ENCODE measurements at regions not wholly inside any gene's neighbourhood (a gene's known extent, or its start where the extent isn't known, plus 50 kb on each side); places are given as distances from the start of the nearest gene placed in this dataset.
"Not testable (repeated sequence)": the region's sequence is repeated elsewhere in the genome, so short reads cannot be mapped to it uniquely, and the experiment has no call there.

DNA sequence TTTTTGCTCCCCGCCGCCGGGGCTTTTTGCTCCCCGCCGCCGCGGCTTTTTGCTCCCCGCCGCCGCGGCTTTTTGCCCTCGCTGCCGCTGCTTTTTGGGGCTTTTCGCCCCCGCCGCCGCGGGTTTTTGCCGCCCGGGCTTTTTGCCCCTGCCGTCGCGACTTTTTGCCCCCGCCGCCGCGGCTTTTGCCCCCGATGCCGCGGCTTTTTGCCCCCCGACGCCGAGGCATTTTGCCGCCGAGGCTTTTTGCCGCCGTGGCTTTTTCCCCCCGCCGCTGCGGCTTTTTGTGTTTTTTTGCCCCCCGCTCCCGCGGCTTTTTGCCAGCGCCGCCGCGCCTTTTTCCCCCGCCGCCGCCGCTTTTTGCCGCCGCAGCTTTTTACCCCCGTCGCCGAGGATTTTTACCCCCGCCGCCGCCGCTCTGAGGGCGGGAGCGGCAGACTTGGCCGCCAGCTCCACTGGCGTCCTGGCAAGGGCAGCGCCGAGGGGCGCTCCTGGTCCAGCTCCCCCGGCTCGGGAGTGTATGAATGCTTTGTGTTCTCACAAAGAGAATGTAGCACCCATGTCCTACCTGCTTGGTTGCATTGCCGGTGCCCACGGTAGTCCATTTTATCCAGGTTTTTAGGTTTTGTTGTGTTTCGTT lies 151.7 kb downstream of the KCNJ18 start:
- TF ChIP-seq PPARA (CRISPR knock-in tag; IDR thresholded peaks at IDR 0.05; ENCODE audit: borderline replicate concordance), result no peak
- no peak for TF ChIP-seq BACH2 (CRISPR knock-in tag; IDR thresholded peaks at IDR 0.05; ENCODE audit: borderline replicate concordance)
- no peak for TF ChIP-seq GLIS3 (CRISPR knock-in tag; IDR thresholded peaks at IDR 0.05)
- no peak for TF ChIP-seq ZNF70 (CRISPR knock-in tag; IDR thresholded peaks at IDR 0.05)
- TF ChIP-seq TOX (CRISPR knock-in tag; IDR thresholded peaks at IDR 0.05; ENCODE audit: borderline replicate concordance), result no peak
- no peak for TF ChIP-seq ZC3H10 (CRISPR knock-in tag; IDR thresholded peaks at IDR 0.05)
- TF ChIP-seq, protein P1, sequence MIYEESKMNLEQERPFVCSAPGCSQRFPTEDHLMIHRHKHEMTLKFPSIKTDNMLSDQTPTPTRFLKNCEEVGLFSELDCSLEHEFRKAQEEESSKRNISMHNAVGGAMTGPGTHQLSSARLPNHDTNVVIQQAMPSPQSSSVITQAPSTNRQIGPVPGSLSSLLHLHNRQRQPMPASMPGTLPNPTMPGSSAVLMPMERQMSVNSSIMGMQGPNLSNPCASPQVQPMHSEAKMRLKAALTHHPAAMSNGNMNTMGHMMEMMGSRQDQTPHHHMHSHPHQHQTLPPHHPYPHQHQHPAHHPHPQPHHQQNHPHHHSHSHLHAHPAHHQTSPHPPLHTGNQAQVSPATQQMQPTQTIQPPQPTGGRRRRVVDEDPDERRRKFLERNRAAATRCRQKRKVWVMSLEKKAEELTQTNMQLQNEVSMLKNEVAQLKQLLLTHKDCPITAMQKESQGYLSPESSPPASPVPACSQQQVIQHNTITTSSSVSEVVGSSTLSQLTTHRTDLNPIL (CRISPR knock-in tag; IDR thresholded peaks at IDR 0.05; ENCODE audit: low read depth), result no peak
- TF ChIP-seq TCF4 (CRISPR knock-in tag; IDR thresholded peaks at IDR 0.05; ENCODE audit: borderline replicate concordance), result no peak
- no peak for TF ChIP-seq RARB (CRISPR knock-in tag; IDR thresholded peaks at IDR 0.05)
- no peak for TF ChIP-seq ESRRG (CRISPR knock-in tag; IDR thresholded peaks at IDR 0.05)
- no peak for TF ChIP-seq ARNTL (CRISPR knock-in tag; IDR thresholded peaks at IDR 0.05; ENCODE audit: borderline replicate concordance, low read depth)
- TF ChIP-seq CSDC2 (CRISPR knock-in tag; IDR thresholded peaks at IDR 0.05), result no peak
- no peak for TF ChIP-seq ZNF8 (CRISPR knock-in tag; IDR thresholded peaks at IDR 0.05)
- TF ChIP-seq ZFP30 (CRISPR knock-in tag; IDR thresholded peaks at IDR 0.05), result no peak
- TF ChIP-seq ZNF565 (CRISPR knock-in tag; conservative IDR thresholded peaks at IDR 0.05; ENCODE audit: low read depth), result no peak
- TF ChIP-seq, protein P2, sequence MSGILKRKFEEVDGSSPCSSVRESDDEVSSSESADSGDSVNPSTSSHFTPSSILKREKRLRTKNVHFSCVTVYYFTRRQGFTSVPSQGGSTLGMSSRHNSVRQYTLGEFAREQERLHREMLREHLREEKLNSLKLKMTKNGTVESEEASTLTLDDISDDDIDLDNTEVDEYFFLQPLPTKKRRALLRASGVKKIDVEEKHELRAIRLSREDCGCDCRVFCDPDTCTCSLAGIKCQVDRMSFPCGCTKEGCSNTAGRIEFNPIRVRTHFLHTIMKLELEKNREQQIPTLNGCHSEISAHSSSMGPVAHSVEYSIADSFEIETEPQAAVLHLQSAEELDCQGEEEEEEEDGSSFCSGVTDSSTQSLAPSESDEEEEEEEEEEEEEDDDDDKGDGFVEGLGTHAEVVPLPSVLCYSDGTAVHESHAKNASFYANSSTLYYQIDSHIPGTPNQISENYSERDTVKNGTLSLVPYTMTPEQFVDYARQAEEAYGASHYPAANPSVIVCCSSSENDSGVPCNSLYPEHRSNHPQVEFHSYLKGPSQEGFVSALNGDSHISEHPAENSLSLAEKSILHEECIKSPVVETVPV (CRISPR knock-in tag; IDR thresholded peaks at IDR 0.05), result no peak
- no peak for TF ChIP-seq OSR1 (CRISPR knock-in tag; IDR thresholded peaks at IDR 0.05)
- TF ChIP-seq ISL1 (CRISPR knock-in tag; IDR thresholded peaks at IDR 0.05), result no peak
- TF ChIP-seq, protein P3, sequence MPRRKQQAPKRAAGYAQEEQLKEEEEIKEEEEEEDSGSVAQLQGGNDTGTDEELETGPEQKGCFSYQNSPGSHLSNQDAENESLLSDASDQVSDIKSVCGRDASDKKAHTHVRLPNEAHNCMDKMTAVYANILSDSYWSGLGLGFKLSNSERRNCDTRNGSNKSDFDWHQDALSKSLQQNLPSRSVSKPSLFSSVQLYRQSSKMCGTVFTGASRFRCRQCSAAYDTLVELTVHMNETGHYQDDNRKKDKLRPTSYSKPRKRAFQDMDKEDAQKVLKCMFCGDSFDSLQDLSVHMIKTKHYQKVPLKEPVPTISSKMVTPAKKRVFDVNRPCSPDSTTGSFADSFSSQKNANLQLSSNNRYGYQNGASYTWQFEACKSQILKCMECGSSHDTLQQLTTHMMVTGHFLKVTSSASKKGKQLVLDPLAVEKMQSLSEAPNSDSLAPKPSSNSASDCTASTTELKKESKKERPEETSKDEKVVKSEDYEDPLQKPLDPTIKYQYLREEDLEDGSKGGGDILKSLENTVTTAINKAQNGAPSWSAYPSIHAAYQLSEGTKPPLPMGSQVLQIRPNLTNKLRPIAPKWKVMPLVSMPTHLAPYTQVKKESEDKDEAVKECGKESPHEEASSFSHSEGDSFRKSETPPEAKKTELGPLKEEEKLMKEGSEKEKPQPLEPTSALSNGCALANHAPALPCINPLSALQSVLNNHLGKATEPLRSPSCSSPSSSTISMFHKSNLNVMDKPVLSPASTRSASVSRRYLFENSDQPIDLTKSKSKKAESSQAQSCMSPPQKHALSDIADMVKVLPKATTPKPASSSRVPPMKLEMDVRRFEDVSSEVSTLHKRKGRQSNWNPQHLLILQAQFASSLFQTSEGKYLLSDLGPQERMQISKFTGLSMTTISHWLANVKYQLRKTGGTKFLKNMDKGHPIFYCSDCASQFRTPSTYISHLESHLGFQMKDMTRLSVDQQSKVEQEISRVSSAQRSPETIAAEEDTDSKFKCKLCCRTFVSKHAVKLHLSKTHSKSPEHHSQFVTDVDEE (CRISPR knock-in tag; IDR thresholded peaks at IDR 0.05), result no peak
- TF ChIP-seq ZFP3 (CRISPR knock-in tag; IDR thresholded peaks at IDR 0.05), result no peak
- ATAC-seq, result no peak

DNA sequence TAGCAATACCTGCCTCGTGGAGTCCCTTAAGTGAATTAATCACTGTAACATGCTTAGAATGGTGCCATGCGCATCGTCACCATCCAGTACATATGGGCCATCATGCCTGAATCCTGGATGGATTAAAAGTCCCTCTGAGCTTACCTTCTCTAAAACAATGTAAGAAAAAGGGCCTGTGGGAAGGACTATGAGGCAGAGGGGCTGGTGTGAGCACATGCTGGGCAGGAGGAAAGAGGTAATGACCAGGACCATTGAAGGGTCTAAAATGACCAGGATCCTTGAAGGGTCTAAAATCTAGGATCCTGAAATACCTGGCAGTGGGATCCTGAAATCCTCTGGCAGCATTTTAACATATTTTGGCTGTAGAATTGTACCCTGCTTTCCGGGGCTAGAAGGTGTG lies 156.2 kb downstream of the KCNJ18 start:
- not testable (repeated sequence) for ATAC-seq

DNA sequence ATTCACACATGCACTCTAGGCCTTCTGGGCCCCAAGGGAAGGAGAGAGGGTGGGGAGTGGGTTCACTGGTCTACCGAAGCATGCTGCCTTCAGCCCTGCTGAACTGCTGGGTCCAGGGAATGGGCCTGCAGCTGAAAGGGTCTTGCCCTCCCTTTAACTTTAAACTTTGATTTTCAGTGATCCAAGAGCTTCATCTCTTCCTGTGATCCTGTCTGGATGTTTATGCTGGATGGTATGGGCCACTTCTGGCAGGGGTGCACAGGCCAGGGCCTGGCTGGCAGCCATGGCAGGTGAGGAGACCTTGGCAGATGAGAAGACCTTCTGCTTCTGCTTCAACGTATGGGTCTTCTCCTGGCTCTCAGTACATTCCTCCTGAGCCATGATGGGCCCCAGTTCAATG lies 156.7 kb downstream of the KCNJ18 start:
- not testable (repeated sequence) for ATAC-seq

DNA sequence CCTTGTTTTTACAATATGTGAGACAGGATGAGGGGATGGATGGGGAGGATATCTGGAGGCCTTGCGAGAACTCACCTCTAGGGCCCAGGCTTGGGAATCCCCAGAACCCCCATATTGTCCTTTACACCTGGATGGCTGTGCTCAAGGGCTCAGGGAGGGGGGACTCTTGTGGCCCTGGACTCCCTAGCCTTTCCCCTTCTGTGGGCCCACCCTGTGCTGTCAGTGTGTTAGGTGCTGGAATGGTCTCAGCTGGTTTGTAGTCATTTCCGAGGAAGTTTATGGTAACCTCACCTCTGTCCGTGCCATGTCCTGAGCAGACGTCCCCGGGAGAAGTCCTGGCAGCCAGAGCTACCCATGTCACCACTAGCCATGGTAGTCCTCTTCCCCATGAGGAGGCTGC lies 158.3 kb downstream of the KCNJ18 start:
- not testable (repeated sequence) for ATAC-seq

Measured in SK-N-SH treated with all-trans-retinoic acid at 6 μM for 48 hours (cell line).